Progenitor cell of endocrine pancreas (in vitro differentiated cells): ENCODE measurements at regions not wholly inside any gene's neighbourhood (a gene's known extent, or its start where the extent isn't known, plus 50 kb on each side); places are given as distances from the start of the nearest gene placed in this dataset.
"Not testable (repeated sequence)": the region's sequence is repeated elsewhere in the genome, so short reads cannot be mapped to it uniquely, and the experiment has no call there.

Source experiments
- DNase-seq: peaks from one replicate; pipeline ENCODE4 v3.0.0; 2021; ENCODE audit warnings: low spot score; ENCODE audit not compliant: unreplicated experiment
- H3K27ac Mint-ChIP-seq: 2 replicates; pipeline ENCODE4 v1.8.0; 2021; ENCODE audit warnings: mild to moderate bottlenecking, moderate library complexity, mixed read lengths
- H3K27me3 Mint-ChIP-seq: 2 replicates; pipeline ENCODE4 v1.8.0; 2021; ENCODE audit warnings: mixed read lengths
- H3K36me3 Mint-ChIP-seq: 2 replicates; pipeline ENCODE4 v1.8.0; 2022; ENCODE audit warnings: mixed read lengths; ENCODE audit not compliant: insufficient read depth
- H3K4me1 Mint-ChIP-seq: 2 replicates; pipeline ENCODE4 v1.8.0; 2021; ENCODE audit warnings: low read depth, mixed read lengths
- H3K4me3 Mint-ChIP-seq: 2 replicates; pipeline ENCODE4 v1.8.0; 2021; ENCODE audit warnings: low read depth, mild to moderate bottlenecking, moderate library complexity, mixed read lengths
- H3K9me3 Mint-ChIP-seq: 2 replicates; pipeline ENCODE4 v1.8.0; 2021; ENCODE audit warnings: low read depth, mixed read lengths
- CTCF ChIP-seq: fragments of 200-600 bp; sonication (generic); IDR thresholded peaks from one replicate; pipeline ENCODE4 v1.5.0; 2021; ENCODE audit warnings: antibody characterized with exemption, mild to moderate bottlenecking; ENCODE audit not compliant: unreplicated experiment

DNA sequence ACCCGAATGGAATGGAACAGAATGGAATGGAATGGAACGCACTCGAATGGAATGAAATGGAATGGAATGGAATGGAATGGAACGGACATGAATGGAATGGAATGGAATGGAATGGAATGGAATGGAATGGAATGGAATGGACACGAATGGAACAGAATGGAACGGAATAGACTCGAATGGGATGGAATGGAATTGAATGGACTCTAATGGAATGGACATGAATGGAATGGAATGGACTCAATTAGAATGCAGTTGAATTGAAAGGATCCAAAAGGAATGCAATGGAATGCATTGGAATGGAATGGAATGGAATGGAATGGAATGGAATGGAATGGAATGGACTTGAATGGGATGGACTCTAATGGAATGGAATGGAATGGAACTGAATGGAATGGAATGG lies 102.2 kb upstream of the FBXO28 start:
- H3K36me3 Mint-ChIP-seq = peaks cover 25% of the 10 kb centered on the region
- H3K9me3 Mint-ChIP-seq = peaks cover 16% of the 10 kb centered on the region

DNA sequence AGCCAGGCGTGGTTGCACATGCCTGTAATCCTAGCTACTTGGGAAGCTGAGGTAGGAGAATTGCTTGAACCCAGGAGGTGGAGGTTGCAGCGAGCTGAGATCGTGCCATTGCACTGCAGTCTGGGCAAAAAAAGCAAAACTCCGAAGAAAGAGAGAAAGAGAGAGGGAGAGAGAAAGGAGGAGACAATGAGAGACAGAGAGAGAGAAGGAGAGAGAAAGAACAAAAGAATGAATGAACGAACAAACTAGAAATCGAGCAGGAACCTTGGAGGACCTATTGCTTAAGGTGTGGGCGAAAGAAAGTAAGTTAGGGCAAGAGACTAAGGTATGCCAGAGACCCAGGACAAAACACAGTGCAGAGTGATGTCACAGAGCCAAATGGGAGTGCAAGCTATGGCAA lies 102.8 kb upstream of the FBXO28 start:
- H3K27ac Mint-ChIP-seq, H3K4me3 Mint-ChIP-seq, DNase-seq, H3K27me3 Mint-ChIP-seq, H3K4me1 Mint-ChIP-seq: not testable (repeated sequence)
- Mint-ChIP-seq H3K9me3 (peaks cover 17% of the 10 kb centered on the region), H3K36me3 (peaks cover 28% of the 10 kb centered on the region)

More for the DNA sequence above, 102.2 kb upstream of the FBXO28 start:
- not testable (repeated sequence) for H3K4me1 Mint-ChIP-seq, H3K27ac Mint-ChIP-seq, DNase-seq, H3K4me3 Mint-ChIP-seq, H3K27me3 Mint-ChIP-seq

DNA sequence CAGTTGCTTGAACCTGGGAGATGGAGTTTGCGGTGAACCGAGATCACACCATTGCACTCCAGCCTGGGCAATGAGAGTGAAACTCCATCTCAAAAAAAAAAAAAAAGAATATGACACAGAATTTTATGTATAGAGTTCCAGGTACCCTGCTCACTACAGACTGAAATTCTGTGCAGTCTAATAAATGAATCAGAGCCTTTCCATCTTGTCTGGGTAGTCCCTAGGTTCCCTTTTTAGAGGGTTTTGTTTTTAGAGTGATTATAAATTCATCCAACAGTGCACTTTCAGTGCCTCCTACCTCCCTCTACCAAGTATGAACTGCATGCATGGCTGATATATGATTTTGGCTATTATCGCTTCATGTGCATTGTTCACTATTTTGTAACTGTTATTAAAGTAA lies 107.9 kb upstream of the FBXO28 start:
- not testable (repeated sequence) for H3K27ac Mint-ChIP-seq, DNase-seq, H3K4me3 Mint-ChIP-seq, H3K4me1 Mint-ChIP-seq, H3K27me3 Mint-ChIP-seq
- H3K9me3 Mint-ChIP-seq = peaks cover 19% of the 10 kb centered on the region
- H3K36me3 Mint-ChIP-seq = peaks cover 34% of the 10 kb centered on the region

DNA sequence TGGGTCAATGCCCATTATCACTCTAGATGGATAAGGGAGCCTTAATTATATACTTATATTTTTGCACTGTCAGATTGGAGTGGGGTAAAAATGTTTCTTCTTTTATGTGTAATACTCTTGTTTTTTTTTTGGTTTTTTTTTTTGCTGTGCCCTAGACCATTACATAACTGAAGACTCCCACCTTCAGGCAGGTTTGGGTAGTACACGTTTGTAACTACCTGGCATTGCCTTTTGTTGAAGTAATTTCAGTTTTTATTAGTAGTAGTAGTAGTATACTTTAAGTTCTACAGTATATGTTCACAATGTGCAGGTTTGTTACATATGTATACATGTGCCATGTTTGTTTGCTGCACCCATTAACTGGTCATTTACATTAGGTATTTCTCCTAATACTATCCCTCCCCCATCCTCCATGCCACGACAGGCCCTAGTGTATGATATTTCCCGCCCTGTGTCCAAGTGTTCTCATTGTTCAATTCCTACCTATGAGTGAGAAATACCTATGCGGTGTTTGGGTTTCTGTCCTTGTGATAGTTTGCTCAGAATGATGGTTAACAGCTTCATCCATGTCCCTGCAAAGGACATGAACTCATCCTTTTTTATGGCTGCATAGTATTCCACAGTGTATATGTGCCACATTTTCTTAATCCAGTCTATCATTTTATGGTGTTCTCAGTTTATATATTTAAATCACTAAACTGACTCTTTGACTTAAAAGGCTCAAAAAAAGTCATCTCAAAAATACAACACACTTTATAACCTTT lies 109.2 kb upstream of the FBXO28 start:
- Mint-ChIP-seq H3K9me3 (peaks cover 17% of the 10 kb centered on the region), H3K36me3 (peaks cover 29% of the 10 kb centered on the region)
- not testable (repeated sequence) for H3K4me3 Mint-ChIP-seq, H3K4me1 Mint-ChIP-seq, H3K27ac Mint-ChIP-seq, DNase-seq, H3K27me3 Mint-ChIP-seq
- TF ChIP-seq CTCF = peak; percentile 45

- not testable (repeated sequence) for H3K27ac Mint-ChIP-seq, H3K4me3 Mint-ChIP-seq, H3K4me1 Mint-ChIP-seq, H3K27me3 Mint-ChIP-seq, DNase-seq
- Mint-ChIP-seq H3K9me3 (peaks cover 17% of the 10 kb centered on the region), H3K36me3 (peaks cover 28% of the 10 kb centered on the region)
These were observed 110.0 kb upstream of the FBXO28 start for GRCh38 chr1:224003896-224004295.

- not testable (repeated sequence) for H3K27ac Mint-ChIP-seq, DNase-seq, H3K4me1 Mint-ChIP-seq, H3K27me3 Mint-ChIP-seq, H3K4me3 Mint-ChIP-seq, H3K9me3 Mint-ChIP-seq
- peaks cover 13% of the 10 kb centered on the region for H3K36me3 Mint-ChIP-seq
These were observed 112.2 kb upstream of the FBXO28 start for GRCh38 chr1:224001757-224002156.

- H3K27me3 Mint-ChIP-seq, H3K36me3 Mint-ChIP-seq, H3K4me1 Mint-ChIP-seq, H3K4me3 Mint-ChIP-seq, H3K9me3 Mint-ChIP-seq, DNase-seq, H3K27ac Mint-ChIP-seq: not testable (repeated sequence)
These were observed 114.2 kb upstream of the FBXO28 start for GRCh38 chr1:223999761-224000160.

GRCh38 chr1:223998676-223999455 lies 115.0 kb upstream of the FBXO28 start:
- not testable (repeated sequence) for H3K27me3 Mint-ChIP-seq, H3K4me3 Mint-ChIP-seq, H3K4me1 Mint-ChIP-seq, H3K9me3 Mint-ChIP-seq, DNase-seq, H3K36me3 Mint-ChIP-seq, H3K27ac Mint-ChIP-seq

DNA sequence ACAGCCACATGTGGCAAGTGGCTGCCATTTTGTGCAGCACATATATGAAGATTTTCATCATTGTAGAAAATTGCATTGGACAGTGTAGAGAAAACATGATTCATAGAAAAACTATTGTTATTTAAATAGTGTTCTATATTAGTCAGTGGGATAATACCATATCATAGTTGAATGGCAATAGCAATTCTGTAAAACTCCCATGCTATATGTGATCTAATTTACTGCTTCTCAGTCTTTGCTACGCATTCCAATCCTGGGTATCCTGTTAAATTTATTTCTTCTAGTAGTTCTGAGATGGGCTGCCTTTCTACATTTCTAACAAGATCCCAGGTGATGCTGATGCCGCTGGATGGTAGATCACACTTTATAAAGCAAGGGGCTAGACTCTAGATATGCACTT lies 117.5 kb upstream of the FBXO28 start:
- not testable (repeated sequence) for H3K27ac Mint-ChIP-seq, H3K4me1 Mint-ChIP-seq, H3K27me3 Mint-ChIP-seq, H3K9me3 Mint-ChIP-seq, H3K36me3 Mint-ChIP-seq, DNase-seq, H3K4me3 Mint-ChIP-seq

- peak; percentile 100 for DNase-seq
- not testable (repeated sequence) for H3K36me3 Mint-ChIP-seq, H3K4me1 Mint-ChIP-seq, H3K27me3 Mint-ChIP-seq, H3K9me3 Mint-ChIP-seq
- Mint-ChIP-seq H3K27ac (peak overlapping the region; percentile 100), H3K4me3 (peak overlapping the region; percentile 97)
These were observed 121.3 kb upstream of the FBXO28 start for GRCh38 chr1:223992456-223993246.

- H3K27me3 Mint-ChIP-seq, H3K4me3 Mint-ChIP-seq, H3K4me1 Mint-ChIP-seq, H3K36me3 Mint-ChIP-seq, DNase-seq, H3K27ac Mint-ChIP-seq, H3K9me3 Mint-ChIP-seq: not testable (repeated sequence)
These were observed 122.5 kb upstream of the FBXO28 start for GRCh38 chr1:223991297-223991857.
